Stimulated activated naive CD8-positive, alpha-beta T cell treated with anti-CD3 and anti-CD28 coated beads, Interleukin-15, Interleukin-2, amounts not matched to agents 100 U/mL and 50 U/mL, for 24 hours (primary cell): ENCODE measurements at regions not wholly inside any gene's neighbourhood (a gene's known extent, or its start where the extent isn't known, plus 50 kb on each side); places are given as distances from the start of the nearest gene placed in this dataset.

Experiments used
- ATAC-seq: fragments of 150-1000 bp; cut with Tn5 transposase; one replicate; pipeline ENCODE4 v1.10.0; 2021
- DNase-seq: peaks from one replicate; pipeline ENCODE4 v3.0.0; 2021

GRCh38 chr6:82646231-82646615 lies 282.6 kb downstream of the TPBG start:
- ATAC-seq = no peak
- DNase-seq = no peak

DNA sequence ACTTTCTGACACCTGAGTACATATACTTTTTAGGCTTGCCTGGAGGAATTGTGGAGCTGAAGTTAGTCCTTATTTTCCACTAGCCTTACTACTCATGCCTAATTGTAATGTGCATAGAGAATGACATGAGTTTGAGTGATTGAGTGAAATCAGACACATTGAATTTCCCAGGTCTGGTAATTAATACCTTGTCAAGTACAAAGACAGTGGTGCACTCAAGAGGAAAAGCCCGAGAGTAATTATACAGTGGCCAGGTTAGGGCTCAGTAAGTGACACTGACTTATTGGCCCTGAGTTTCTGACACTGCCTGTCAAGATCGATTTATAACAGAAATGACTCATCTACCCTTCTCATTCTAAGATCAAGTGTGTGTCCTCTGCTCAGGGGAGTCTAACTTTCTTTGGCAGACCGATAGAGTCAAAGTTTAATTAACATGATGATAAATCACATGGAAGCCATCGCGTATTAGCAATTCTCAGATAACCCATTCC lies 288.3 kb downstream of the TPBG start:
- DNase-seq = no peak

DNA sequence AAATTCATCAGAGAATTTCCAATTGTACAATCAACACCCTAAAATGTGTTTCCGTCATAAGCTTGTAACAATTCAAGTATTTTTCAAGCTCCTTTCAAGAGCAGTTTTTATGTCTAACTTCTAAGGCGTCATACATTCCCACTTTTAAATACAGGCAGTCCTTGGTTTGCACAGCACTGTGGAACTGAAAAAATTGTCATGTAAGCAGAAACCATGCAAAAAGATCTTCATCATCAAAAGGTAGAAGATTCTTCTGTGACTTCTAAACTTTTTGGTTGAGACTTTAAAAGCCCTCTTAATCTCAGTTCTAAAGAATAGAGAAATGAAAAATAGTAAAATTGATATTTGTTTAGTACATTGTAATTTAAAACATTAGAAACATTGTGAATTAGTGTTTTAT lies 315.6 kb downstream of the TPBG start:
- no peak for DNase-seq
- ATAC-seq = no peak

More for the DNA sequence above, 288.3 kb downstream of the TPBG start:
- no peak for ATAC-seq

DNA sequence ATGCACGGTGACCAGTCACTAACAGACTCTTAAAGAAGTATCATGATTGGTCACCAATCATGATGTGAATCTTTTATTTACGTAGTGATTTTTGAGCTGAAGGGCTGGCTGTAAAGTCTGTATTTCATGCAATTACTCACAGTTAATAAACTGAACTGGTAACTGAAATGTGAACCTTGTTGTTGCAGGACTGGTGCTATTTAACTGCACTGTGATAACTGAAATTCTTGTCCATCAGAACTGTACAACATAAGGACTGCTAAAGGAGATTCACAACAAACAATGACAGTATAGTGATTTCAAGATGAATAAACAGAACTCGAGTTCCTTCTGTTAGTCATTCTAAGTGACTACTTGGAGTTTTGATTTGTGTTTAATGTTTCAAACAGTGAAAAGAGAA lies 316.6 kb downstream of the TPBG start:
- DNase-seq = no peak
- no peak for ATAC-seq

- no peak for ATAC-seq
- no peak for DNase-seq
Measured at GRCh38 chr6:82681119-82681714, 317.6 kb downstream of the TPBG start.

DNA sequence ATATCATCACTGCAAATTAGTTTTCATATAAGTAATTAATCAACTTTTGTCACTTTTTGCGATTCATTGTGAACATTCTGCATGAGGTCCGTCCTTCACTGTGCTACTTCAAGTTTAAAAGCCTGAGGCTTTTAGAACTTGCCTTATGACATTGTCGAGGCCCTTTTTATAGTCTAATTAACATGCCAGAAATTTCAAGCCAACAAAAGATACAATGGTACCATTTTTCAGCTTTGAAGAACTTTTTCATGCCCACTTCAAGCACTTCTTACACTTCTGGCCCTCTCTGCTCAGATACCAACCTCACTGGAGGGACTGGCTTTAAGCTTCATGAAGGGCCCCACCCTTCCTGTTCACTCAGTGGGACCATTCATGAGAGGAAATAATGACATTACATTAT lies 323.1 kb downstream of the TPBG start:
- DNase-seq = no peak
- no peak for ATAC-seq

DNA sequence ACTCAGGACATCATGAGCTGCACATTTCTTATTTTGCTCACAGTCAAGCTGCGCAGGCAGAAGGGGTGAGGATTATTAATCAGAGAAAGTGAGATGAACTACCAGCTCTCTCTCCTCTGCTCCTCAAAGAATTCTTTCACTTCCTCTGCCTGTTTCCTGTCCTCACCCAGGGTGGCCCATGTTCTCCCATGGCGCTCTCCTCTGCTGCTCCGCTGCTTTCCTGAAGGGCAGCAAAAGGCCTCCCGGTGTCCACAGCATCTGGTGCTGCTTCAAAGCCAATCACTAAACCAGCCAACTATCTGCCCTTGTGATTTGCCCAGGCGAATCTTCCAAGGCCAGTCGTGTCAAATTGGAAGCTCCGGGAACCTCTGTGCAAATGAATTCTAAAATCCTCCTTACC lies 324.2 kb downstream of the TPBG start:
- DNase-seq (no peak), ATAC-seq (no peak)

- DNase-seq = no peak
- no peak for ATAC-seq
Measured at GRCh38 chr6:82690283-82690682, 326.7 kb downstream of the TPBG start.

GRCh38 chr6:82691997-82692396 lies 328.4 kb downstream of the TPBG start:
- DNase-seq = no peak
- no peak for ATAC-seq

DNA sequence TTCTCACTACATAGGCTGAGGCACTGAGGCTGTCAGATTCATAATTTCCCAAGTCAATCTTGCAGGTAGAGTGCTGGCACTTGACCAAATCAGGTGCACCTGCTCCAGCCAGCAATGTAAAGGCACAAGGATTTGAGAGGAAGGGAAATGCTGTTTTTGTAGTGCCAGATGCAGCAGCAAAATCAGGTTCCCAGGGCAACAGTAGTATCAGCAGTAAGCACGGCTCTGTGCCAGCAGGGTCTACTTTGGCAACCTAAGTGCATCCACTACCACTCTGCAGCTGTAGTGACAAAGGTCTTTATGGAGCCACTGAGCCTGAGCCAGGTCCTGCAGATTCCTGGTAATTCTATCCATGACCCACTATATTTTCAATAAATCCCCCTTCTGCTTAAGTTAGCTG lies 329.5 kb downstream of the TPBG start:
- DNase-seq (no peak), ATAC-seq (no peak)

DNA sequence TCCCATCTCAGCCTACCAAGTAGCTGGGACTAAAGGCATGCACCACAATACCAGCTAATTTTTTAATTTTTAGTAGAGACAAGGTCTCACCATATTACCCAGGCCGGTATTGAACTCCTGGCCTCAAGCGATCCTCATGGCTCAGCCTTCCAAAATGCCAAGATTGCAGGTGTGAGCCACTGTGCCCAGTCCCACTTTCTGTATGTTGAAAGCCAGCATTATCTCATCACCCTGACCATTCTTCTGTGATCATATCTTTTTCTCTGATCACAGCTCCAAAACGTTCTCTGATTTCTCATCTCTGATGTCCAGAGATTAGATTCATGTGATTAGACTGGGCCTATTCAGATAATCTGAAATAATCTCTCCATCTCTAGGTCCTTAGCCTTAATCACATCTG lies 337.7 kb downstream of the TPBG start:
- ATAC-seq = no peak

DNA sequence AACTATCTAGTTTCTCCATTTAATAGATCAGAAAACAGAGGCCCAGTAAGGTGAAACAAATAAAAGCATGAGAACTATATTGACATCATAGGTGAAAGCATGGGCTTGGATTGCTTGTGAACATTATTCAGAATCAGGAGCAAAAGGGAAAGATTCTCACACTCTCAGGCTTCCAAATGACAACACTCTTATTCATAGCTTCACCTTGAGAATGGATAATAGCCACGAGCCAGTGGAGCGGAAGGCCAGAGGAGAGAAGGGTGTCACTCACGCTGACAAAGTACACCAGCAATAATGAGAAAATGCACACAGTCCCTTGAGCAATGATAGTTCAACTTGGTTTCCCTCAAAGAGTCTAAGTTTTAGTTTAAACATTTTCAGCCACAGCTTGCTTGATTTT lies 339.0 kb downstream of the TPBG start:
- DNase-seq (no peak), ATAC-seq (no peak)

More for the DNA sequence above, 337.7 kb downstream of the TPBG start:
- DNase-seq = no peak

DNA sequence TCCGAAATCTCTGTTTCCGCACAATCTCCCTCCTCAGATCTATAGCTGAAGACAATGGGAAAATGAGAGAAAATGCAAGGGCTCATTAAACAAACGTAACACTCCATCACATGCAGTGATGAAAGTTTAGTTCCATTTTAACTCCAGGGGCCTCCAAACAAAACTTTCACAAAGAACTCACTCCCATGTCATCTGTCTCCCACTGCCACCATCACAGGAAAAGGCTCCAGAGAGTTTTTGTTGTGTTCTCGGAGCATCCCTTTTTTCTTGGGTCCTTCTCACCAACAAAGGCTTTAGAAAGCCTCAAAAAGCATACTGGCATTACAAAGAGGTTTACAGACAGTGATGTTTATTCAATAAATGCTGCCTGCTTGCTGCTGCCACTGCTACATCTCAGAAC lies 339.6 kb downstream of the TPBG start:
- DNase-seq (no peak), ATAC-seq (no peak)

GRCh38 chr6:82704045-82704444 lies 340.4 kb downstream of the TPBG start:
- DNase-seq (no peak), ATAC-seq (no peak)

DNA sequence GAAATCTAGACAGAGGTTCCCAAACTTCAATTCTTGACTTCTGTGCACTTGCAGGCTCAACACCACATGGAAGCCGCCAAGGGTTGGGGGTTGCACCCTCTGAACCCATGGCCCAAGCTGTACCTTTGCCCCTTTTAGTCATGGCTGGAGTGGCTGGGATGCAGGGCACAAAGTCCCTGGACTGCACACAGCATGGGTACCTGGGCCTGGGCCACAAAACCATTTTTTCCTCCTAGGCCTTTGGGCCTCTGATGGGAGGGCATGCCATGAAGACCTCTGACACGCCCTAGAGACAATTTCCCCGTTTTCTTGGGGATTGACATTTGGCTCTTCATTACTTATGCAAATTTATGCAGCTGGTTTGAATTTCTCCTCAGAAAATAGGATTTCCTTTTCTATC lies 342.0 kb downstream of the TPBG start:
- no peak for ATAC-seq
- no peak for DNase-seq

DNA sequence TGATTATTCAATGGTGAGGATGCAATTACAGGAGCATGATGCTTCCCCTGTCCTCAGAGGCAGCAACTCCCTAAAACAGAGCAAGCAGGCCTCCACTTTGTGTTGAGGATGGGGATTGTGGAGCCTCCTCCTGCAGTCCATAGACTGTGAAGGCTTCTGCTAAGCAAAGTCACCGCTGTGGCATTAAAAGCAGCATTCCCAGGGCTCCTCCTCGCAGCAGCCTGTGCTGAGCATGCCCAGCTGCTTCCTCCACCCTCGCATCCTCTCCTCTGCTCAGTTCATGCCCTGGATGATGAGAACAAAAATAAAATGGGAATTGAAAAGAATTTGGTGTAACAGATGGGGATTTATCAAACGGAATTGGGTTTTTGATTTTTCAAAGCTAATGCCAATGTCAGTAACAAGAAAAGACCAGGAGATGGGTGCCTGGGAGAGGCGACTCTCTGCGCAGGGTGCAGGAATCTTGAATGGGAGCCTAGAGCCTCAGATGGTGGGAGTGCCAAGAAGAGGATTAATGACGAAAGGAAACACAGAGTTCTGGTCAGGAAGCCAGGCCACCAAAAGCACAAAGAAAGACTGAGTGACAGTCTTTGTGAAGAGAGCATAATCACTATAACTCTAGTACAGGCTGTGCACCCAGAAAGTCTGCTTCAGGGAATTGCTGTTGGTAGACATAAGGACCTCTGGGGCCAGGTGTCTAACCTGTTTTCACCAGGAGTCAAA lies 347.6 kb downstream of the TPBG start:
- DNase-seq (no peak), ATAC-seq (no peak)

DNA sequence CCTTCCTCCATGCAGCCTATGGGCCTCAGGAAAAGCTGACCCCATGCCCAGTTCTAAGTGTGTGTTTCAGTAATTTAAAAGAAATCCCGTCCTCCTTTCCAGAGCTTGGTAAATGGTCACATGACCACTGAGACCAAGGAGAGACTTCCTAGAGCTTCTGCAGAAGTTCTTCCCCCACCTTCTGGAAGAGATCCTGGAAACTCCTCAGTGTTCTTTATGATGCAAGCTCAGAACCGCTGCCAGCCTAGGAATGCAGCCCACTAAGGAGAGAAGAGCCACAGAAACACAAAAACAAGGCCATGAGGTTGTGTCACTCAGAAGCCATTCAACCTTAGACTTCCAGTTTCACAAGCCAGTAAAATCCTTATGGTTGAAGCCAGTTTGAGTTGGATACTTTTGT lies 348.4 kb downstream of the TPBG start:
- DNase-seq (no peak), ATAC-seq (no peak)

GRCh38 chr6:82712389-82712788 lies 348.8 kb downstream of the TPBG start:
- no peak for ATAC-seq
- no peak for DNase-seq

- ATAC-seq = no peak
Measured at GRCh38 chr6:82712826-82713225, 349.2 kb downstream of the TPBG start.

DNA sequence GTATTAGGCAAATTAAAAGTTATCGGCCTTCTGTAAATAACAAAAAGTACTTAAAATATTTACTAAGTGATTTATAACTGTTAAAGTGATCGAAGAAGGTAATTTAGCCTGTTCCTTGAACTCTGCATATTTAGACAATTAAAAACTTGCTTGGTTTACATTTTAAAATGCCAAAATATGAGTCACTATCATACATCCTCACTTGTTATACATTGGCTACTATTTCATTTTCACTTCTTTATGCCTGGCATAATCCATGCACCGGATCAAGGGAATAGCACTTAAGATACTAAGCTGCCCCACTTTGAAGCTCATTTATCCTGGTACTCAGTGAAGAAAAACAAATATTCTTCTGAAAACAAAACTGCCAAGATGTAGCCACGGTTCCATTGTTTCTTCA lies 344.6 kb downstream of the UBE3D start:
- ATAC-seq = no peak
- no peak for DNase-seq

More at GRCh38 chr6:82712826-82713225, 349.2 kb downstream of the TPBG start:
- DNase-seq = no peak

GRCh38 chr6:82735790-82736189 lies 329.9 kb downstream of the UBE3D start:
- no peak for DNase-seq
- ATAC-seq = no peak

DNA sequence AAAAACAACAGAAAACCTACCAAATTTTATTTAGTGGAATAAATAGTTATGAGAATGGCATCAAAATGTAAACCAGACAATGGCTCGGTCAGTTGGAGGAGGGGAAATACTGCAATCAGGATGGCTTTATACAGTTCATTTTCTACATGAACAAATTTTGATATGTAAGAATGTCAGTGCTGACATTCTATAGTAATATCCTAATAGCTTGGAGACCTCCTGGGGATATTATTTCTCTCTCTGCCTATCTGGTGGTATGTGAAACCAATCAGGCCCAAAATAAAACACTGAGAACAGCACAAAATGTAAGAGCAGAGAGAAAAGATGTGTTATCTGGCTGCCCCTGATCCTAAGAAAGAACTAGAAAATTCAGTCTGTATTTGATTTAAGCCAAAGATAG lies 327.7 kb downstream of the UBE3D start:
- DNase-seq (no peak), ATAC-seq (no peak)

DNA sequence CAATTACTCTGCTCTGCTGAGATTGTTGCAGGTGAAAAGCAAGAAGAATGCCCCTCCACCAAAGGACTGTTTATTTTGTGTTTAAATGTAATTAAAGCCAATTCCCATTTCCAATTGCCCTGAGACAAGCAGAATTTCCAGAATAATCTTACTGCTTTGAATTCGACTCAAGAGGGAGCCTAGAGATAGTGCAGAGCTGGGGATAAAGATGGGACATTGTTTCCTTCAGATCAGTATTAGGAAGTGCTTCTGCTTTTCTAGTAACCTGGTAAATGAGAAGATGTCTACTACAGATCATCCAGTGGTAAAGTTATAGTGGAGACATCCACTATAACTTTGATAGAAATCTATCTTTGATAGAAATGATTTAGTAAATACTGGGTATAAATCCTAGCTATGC lies 326.9 kb downstream of the UBE3D start:
- ATAC-seq (no peak), DNase-seq (no peak)

DNA sequence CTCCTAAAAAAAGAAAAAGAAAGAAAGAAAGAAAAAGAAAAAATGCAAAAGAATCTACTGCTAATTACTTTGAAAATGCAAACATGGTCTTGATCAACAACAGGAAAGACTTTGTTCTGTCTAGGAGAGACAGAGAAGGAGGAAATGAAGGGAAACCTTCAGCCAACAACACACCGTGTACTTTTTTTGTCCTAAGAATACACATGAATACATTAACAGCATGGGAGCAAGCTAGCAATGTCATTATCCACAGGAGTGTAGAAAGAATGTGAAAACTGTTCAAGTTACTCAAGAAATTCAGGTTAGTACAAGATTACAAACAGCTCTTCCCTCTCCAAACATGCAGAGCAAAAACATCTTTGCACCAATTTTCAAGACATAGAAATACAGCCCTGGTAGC lies 326.3 kb downstream of the UBE3D start:
- no peak for DNase-seq
- ATAC-seq = no peak
